ENCODE measurements at regions not wholly inside any gene's neighbourhood (a gene's known extent, or its start where the extent isn't known, plus 50 kb on each side); places are given as distances from the start of the nearest gene placed in this dataset.

- FAIRE-seq (no peak), DNase-seq (ENCODE audit: insufficient read length, low spot score) (no peak)
These were observed 271.6 kb downstream of the LMO4 start for GRCh38 chr1:87600055-87600850.

- DNase-seq (ENCODE audit: insufficient read length, low spot score) (no peak), FAIRE-seq (no peak)
These were observed 272.2 kb downstream of the LMO4 start for GRCh38 chr1:87600854-87601253.

- FAIRE-seq (no peak), DNase-seq (ENCODE audit: insufficient read length, low spot score) (no peak)
These were observed 274.9 kb downstream of the LMO4 start for GRCh38 chr1:87603626-87604025.

GRCh38 chr1:87612956-87613355 lies 284.3 kb downstream of the LMO4 start:
- DNase-seq (ENCODE audit: insufficient read length, low spot score) (no peak), FAIRE-seq (no peak)

- no peak for FAIRE-seq
These were observed 286.8 kb downstream of the LMO4 start for GRCh38 chr1:87615491-87615890.

GRCh38 chr1:87615901-87616300 lies 287.2 kb downstream of the LMO4 start:
- no peak for DNase-seq (ENCODE audit: insufficient read length, low spot score)
- no peak for FAIRE-seq

More at GRCh38 chr1:87615491-87615890, 286.8 kb downstream of the LMO4 start:
- DNase-seq (ENCODE audit: insufficient read length, low spot score) = no peak

GRCh38 chr1:87620807-87621206 lies 292.1 kb downstream of the LMO4 start:
- FAIRE-seq (no peak), DNase-seq (ENCODE audit: insufficient read length, low spot score) (no peak)

- FAIRE-seq = no peak
- no peak for DNase-seq (ENCODE audit: insufficient read length, low spot score)
These were observed 301.0 kb downstream of the LMO4 start for GRCh38 chr1:87629673-87630072.

GRCh38 chr1:87632232-87632631 lies 303.6 kb downstream of the LMO4 start:
- DNase-seq (ENCODE audit: insufficient read length, low spot score) (no peak), FAIRE-seq (no peak)

GRCh38 chr1:87636198-87636892 lies 307.7 kb downstream of the LMO4 start:
- no peak for FAIRE-seq

GRCh38 chr1:87638636-87639035 lies 310.0 kb downstream of the LMO4 start:
- FAIRE-seq (no peak), DNase-seq (ENCODE audit: insufficient read length, low spot score) (no peak)

More at GRCh38 chr1:87636198-87636892, 307.7 kb downstream of the LMO4 start:
- no peak for DNase-seq (ENCODE audit: insufficient read length, low spot score)

GRCh38 chr1:87641996-87642395 lies 313.3 kb downstream of the LMO4 start:
- FAIRE-seq = no peak
- DNase-seq (ENCODE audit: insufficient read length, low spot score) = no peak

GRCh38 chr1:87642581-87643221 lies 314.0 kb downstream of the LMO4 start:
- no peak for DNase-seq (ENCODE audit: insufficient read length, low spot score)

GRCh38 chr1:87644033-87644578 lies 315.4 kb downstream of the LMO4 start:
- no peak for DNase-seq (ENCODE audit: insufficient read length, low spot score)
- no peak for FAIRE-seq

More at GRCh38 chr1:87642581-87643221, 314.0 kb downstream of the LMO4 start:
- FAIRE-seq = no peak

GRCh38 chr1:87644579-87645190 lies 316.0 kb downstream of the LMO4 start:
- FAIRE-seq (no peak), DNase-seq (ENCODE audit: insufficient read length, low spot score) (no peak)

- DNase-seq (ENCODE audit: insufficient read length, low spot score) (no peak), FAIRE-seq (peak; percentile 56)
These were observed 318.9 kb downstream of the LMO4 start for GRCh38 chr1:87647430-87648177.

GRCh38 chr1:87648323-87649119 lies 319.8 kb downstream of the LMO4 start:
- FAIRE-seq = no peak
- DNase-seq (ENCODE audit: insufficient read length, low spot score) = no peak

- no peak for FAIRE-seq
- DNase-seq (ENCODE audit: insufficient read length, low spot score) = no peak
These were observed 321.6 kb downstream of the LMO4 start for GRCh38 chr1:87650306-87650705.

GRCh38 chr1:87652176-87652575 lies 323.5 kb downstream of the LMO4 start:
- FAIRE-seq (no peak), DNase-seq (ENCODE audit: insufficient read length, low spot score) (no peak)

Measured in GM19239 (cell line).